ENCODE measurements at regions not wholly inside any gene's neighbourhood (a gene's known extent, or its start where the extent isn't known, plus 50 kb on each side); places are given as distances from the start of the nearest gene placed in this dataset.

DNA sequence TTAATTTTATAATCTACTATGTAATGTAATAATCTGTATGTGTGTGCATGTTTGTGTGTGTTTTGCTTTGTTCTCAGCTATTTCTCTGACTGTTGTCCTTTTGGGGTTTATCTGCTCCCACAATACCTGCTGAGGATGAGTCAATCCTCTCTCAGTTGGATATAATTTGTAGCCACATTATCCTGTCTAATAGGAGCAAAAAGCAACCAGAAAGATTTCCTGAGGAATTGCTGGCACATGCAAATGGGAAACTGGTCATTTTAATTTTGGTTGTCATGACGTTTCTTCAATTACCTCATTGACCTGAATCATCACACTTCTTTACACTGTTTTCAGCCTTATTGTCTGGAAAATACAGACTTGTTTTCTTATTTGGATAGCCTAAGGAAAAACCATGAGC is 488.4 kb downstream of the KLF5 start:
- TF ChIP-seq, protein P1, sequence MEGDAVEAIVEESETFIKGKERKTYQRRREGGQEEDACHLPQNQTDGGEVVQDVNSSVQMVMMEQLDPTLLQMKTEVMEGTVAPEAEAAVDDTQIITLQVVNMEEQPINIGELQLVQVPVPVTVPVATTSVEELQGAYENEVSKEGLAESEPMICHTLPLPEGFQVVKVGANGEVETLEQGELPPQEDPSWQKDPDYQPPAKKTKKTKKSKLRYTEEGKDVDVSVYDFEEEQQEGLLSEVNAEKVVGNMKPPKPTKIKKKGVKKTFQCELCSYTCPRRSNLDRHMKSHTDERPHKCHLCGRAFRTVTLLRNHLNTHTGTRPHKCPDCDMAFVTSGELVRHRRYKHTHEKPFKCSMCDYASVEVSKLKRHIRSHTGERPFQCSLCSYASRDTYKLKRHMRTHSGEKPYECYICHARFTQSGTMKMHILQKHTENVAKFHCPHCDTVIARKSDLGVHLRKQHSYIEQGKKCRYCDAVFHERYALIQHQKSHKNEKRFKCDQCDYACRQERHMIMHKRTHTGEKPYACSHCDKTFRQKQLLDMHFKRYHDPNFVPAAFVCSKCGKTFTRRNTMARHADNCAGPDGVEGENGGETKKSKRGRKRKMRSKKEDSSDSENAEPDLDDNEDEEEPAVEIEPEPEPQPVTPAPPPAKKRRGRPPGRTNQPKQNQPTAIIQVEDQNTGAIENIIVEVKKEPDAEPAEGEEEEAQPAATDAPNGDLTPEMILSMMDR (IDR thresholded peaks at IDR 0.05; ENCODE audit: borderline replicate concordance, insufficient read depth, low read depth, low read length), result no peak

DNA sequence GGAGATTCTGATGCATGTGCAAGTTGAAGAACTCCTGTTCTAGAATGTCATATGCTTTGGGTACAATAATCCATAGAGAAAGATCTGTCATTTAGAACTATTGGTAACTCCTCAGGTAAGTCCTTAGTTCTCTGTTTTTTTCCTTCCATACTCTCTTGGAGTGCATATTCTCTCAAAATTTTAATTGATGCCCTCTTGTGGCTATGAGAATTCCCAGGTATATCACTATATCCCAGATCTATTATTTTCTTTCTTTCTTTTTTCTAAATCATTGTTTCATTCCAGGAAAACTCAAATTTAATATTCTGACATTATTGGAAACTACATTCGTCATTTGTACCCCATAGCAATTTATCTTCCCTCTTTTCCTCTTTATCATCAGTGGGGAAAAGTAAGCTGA is 485.4 kb downstream of the KLF5 start:
- no peak overlapping the region for H3K4me3 ChIP-seq (ENCODE audit: low read depth, low read length)
- TF ChIP-seq, protein P1 (IDR thresholded peaks at IDR 0.05; ENCODE audit: borderline replicate concordance, insufficient read depth, low read depth, low read length), result no peak

More for the DNA sequence above, 488.4 kb downstream of the KLF5 start:
- H3K4me3 ChIP-seq (ENCODE audit: low read depth, low read length), result no peak overlapping the region

GRCh38 chr13:73542446-73542845 is 483.6 kb downstream of the KLF5 start:
- TF ChIP-seq, protein P1 (IDR thresholded peaks at IDR 0.05; ENCODE audit: borderline replicate concordance, insufficient read depth, low read depth, low read length), result no peak
- H3K4me3 ChIP-seq (ENCODE audit: low read depth, low read length), result no peak overlapping the region

DNA sequence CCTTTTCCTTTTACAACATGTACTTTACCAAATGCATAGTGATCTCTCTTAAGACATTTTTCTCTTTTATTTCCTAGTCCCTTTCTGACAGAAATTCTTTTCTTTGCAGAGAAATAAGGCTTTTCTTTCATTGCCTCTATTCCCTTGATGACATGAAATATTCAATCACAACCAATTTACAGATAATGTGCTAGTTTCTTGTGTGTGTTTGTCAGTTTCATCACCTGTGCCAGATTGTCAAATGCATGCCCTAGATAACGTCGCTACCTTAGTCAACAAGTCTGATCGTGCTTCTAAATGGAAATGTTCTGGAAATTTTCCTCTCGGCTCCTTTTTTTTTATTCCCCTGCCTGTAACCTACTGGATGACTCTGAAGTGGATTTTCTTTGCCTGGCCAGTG is 478.1 kb downstream of the KLF5 start:
- TF ChIP-seq, protein P1 (IDR thresholded peaks at IDR 0.05; ENCODE audit: borderline replicate concordance, insufficient read depth, low read depth, low read length), result no peak
- no peak overlapping the region for H3K4me3 ChIP-seq (ENCODE audit: low read depth, low read length)

DNA sequence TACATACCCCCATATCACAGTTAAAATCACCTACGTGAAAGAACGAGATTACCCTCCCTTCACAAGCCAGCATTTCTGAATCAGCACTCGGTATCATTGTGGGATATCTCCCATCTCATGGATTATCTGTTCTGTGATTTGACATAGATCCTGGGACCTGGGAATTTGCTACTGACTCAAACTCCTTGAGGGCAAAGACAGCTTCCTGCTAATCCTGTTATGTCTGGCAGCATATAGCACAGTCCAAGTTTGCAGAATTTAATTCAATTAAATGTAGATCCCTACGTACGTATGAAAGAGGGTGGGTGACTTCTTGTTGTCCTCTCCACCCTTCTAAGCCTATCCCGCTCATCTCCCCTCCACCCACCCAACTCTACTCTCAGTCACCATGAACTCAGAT is 476.5 kb downstream of the KLF5 start:
- H3K4me3 ChIP-seq (ENCODE audit: low read depth, low read length), result no peak overlapping the region
- TF ChIP-seq, protein P1 (IDR thresholded peaks at IDR 0.05; ENCODE audit: borderline replicate concordance, insufficient read depth, low read depth, low read length), result no peak

GRCh38 chr13:73532987-73533510 is 474.2 kb downstream of the KLF5 start:
- TF ChIP-seq, protein P1 (IDR thresholded peaks at IDR 0.05; ENCODE audit: borderline replicate concordance, insufficient read depth, low read depth, low read length), result no peak
- no peak overlapping the region for H3K4me3 ChIP-seq (ENCODE audit: low read depth, low read length)

DNA sequence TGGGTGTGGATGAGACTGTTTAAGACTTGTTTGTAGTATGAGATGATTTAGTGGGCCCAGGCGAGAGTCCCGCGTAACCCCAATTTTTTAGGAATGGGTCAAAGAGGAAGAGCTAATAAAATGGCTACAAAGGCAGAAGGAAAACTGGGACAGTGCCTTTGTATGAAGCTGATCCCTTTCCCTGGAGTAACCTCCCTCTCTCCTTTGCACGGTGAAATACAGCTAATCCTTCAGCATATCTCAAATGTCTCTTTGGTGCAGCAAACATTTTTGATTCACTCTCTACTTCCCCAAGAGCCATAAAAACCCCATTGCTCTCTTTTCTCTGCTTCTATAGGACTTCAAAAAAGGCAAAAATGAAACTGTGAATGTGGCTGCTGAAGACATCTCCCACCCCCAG is 473.8 kb downstream of the KLF5 start:
- TF ChIP-seq, protein P1 (IDR thresholded peaks at IDR 0.05; ENCODE audit: borderline replicate concordance, insufficient read depth, low read depth, low read length), result no peak
- H3K4me3 ChIP-seq (ENCODE audit: low read depth, low read length), result no peak overlapping the region

Measured in GM12875 (cell line).